ENCODE measurements at regions not wholly inside any gene's neighbourhood (a gene's known extent, or its start where the extent isn't known, plus 50 kb on each side); places are given as distances from the start of the nearest gene placed in this dataset.
A peak's percentile ranks its signal among the peaks of the same experiment; 100 is the strongest.

DNA sequence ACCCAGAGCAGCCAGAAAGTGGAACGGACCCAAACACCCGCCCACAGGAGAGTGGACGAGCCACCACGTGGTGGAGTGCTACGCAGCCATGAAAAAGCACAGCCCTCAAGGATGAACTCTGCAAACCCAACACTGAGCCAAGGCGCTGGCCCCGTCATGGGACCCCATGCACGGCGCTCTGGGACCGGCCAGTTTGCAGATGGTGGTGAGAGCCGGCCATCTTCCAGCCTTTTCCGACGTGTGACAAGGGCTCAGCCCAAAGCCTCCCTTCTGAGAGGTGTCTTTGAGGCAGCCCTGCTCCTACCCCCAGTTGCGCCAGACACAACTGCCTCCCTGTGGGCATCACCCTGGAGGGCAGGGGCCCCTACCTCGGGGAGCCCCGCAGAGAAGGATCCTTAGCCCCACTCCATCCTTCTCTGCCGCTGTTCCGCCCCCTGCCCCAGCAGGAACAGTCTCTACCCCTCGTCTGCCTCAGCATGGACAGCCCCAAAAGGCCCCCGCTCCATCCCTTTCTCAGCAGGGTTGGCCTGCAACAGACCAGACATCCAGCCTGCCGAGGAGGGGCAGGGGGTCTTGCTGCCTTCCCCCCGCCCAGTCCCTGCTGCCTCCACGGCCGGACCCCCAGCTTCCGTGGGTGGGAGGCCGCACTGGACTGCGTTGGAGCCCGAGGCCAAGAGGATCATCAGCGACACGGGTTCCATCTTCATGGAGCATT lies 75.7 kb downstream of the MICALL2 start:
- Histone ChIP-seq H3K4me3 (ENCODE audit: low read depth in 2 of 2, low read length in 1 of 2) (no peak overlapping the region), H3K27me3 (ENCODE audit: insufficient read depth) (peaks cover 89% of the 10 kb centered on the region), H3K9ac (no peak overlapping the region), H3F3A (replicated peaks; ENCODE audit: insufficient read depth) (peaks cover 6% of the 10 kb centered on the region), H3K4me1 (ENCODE audit: control insufficient read depth in 1 of 2, insufficient read depth in 2 of 2, low read depth in 1 of 2, low read length in 1 of 2) (no peaks in the 10 kb centered on the region; a peak in 1 of 4 replicates), H3K27ac (ENCODE audit: low read depth in 2 of 2, low read length in 1 of 2) (no peak overlapping the region), H2AFZ (ENCODE audit: low read depth) (no peak overlapping the region), H3K9me2 (no peaks in the 10 kb centered on the region), H4K20me1 (ENCODE audit: insufficient read depth) (peaks cover 3% of the 10 kb centered on the region; the same call in 1 of the 2 replicates), H3K4me2 (no peak overlapping the region), H3K36me3 (replicated peaks in 1 of 2; ENCODE audit: control insufficient read depth in 1 of 2, insufficient read depth in 2 of 2, low read length in 1 of 2) (no peaks in the 10 kb centered on the region), H3K9me3 (no peaks in the 10 kb centered on the region), H3K79me2 (ENCODE audit: insufficient read depth) (no peaks in the 10 kb centered on the region)
- TF ChIP-seq NFIC (IDR thresholded peaks at IDR 0.05; ENCODE audit: borderline replicate concordance) (no peak), NRF1 (IDR thresholded peaks at IDR 0.05; ENCODE audit: low read depth, low read length) (no peak), ELF1 (IDR thresholded peaks at IDR 0.05) (no peak), RXRA (IDR thresholded peaks at IDR 0.05; ENCODE audit: borderline replicate concordance, low read depth) (no peak), CHD2 (IDR thresholded peaks at IDR 0.05; ENCODE audit: low read length, partially characterized antibody) (no peak), MXI1 (IDR thresholded peaks at IDR 0.05; ENCODE audit: low read depth, low read length) (no peak), RFX5 (IDR thresholded peaks at IDR 0.05; ENCODE audit: low read length) (no peak), FOSL2 (IDR thresholded peaks at IDR 0.05; ENCODE audit: borderline replicate concordance, low read depth) (no peak), TAF1 (IDR thresholded peaks at IDR 0.05; ENCODE audit: borderline replicate concordance, low read depth, low read length) (no peak)
- TF ChIP-seq, protein P1, sequence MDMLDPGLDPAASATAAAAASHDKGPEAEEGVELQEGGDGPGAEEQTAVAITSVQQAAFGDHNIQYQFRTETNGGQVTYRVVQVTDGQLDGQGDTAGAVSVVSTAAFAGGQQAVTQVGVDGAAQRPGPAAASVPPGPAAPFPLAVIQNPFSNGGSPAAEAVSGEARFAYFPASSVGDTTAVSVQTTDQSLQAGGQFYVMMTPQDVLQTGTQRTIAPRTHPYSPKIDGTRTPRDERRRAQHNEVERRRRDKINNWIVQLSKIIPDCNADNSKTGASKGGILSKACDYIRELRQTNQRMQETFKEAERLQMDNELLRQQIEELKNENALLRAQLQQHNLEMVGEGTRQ (IDR thresholded peaks at IDR 0.05; ENCODE audit: borderline replicate concordance, low read depth, low read length), result no peak
- TF ChIP-seq, protein P2, sequence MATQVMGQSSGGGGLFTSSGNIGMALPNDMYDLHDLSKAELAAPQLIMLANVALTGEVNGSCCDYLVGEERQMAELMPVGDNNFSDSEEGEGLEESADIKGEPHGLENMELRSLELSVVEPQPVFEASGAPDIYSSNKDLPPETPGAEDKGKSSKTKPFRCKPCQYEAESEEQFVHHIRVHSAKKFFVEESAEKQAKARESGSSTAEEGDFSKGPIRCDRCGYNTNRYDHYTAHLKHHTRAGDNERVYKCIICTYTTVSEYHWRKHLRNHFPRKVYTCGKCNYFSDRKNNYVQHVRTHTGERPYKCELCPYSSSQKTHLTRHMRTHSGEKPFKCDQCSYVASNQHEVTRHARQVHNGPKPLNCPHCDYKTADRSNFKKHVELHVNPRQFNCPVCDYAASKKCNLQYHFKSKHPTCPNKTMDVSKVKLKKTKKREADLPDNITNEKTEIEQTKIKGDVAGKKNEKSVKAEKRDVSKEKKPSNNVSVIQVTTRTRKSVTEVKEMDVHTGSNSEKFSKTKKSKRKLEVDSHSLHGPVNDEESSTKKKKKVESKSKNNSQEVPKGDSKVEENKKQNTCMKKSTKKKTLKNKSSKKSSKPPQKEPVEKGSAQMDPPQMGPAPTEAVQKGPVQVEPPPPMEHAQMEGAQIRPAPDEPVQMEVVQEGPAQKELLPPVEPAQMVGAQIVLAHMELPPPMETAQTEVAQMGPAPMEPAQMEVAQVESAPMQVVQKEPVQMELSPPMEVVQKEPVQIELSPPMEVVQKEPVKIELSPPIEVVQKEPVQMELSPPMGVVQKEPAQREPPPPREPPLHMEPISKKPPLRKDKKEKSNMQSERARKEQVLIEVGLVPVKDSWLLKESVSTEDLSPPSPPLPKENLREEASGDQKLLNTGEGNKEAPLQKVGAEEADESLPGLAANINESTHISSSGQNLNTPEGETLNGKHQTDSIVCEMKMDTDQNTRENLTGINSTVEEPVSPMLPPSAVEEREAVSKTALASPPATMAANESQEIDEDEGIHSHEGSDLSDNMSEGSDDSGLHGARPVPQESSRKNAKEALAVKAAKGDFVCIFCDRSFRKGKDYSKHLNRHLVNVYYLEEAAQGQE (IDR thresholded peaks at IDR 0.05; ENCODE audit: low read depth, low read length), result no peak
- TF ChIP-seq, protein P3, sequence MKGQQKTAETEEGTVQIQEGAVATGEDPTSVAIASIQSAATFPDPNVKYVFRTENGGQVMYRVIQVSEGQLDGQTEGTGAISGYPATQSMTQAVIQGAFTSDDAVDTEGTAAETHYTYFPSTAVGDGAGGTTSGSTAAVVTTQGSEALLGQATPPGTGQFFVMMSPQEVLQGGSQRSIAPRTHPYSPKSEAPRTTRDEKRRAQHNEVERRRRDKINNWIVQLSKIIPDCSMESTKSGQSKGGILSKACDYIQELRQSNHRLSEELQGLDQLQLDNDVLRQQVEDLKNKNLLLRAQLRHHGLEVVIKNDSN (IDR thresholded peaks at IDR 0.05; ENCODE audit: borderline replicate concordance, low read depth), result no peak
- DNase-seq, result peak; percentile 44
- ChIA-PET POLR2A (no interaction called here), CTCF (interaction anchor here (1.0 kb wide), 1 partner anchor 189 kb away, joined by 3 read pairs; no protein-coding TSS in a partner anchor)
- 52% methylated on average over 21 of the region's 30 CpGs for WGBS (ENCODE audit: low lambda C conversion rate)
